ENCODE measurements at regions not wholly inside any gene's neighbourhood (a gene's known extent, or its start where the extent isn't known, plus 50 kb on each side); places are given as distances from the start of the nearest gene placed in this dataset.

DNA sequence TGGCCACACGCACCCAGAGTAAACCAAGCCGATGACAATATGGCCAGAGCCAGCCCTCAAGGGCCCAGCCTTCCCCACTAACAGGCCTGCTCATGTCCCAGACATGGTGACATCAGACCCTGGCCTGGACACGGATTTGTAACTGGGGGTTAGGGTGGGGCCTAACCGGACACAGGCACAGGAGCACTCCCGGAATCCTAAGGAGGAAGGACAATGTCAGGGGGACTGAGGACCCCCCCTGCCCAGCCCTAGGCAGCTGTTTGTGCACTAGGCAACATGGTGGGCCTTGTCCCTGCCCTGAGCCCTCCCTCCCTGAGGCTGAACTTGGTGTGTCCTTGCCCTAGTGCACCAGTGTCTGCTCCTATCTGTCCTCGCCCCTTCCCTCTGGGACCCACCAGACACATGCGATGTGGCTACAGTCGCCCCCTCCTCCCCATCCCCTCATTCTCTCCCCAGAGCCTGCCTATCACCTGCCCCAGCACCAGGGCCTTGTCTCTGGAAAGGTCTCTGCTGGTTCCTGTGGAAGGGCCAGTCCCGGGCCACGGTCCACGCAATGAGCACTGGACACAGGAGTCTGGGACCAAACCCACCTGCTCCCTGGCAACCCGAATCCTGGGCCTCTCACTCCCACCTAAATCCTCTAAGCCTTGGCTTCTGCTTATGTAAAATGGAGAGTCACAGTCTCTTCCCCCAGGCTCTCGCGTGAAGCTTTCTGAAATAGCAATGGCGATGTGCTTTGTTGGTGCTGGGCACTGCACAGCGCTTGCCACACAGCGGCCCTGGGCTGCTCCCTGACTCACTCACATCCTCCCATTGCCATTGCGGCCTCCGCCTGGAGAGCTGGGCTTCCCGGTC, 76.5 kb upstream of the RAB6C start (continued):
- TF ChIP-seq, protein P1, sequence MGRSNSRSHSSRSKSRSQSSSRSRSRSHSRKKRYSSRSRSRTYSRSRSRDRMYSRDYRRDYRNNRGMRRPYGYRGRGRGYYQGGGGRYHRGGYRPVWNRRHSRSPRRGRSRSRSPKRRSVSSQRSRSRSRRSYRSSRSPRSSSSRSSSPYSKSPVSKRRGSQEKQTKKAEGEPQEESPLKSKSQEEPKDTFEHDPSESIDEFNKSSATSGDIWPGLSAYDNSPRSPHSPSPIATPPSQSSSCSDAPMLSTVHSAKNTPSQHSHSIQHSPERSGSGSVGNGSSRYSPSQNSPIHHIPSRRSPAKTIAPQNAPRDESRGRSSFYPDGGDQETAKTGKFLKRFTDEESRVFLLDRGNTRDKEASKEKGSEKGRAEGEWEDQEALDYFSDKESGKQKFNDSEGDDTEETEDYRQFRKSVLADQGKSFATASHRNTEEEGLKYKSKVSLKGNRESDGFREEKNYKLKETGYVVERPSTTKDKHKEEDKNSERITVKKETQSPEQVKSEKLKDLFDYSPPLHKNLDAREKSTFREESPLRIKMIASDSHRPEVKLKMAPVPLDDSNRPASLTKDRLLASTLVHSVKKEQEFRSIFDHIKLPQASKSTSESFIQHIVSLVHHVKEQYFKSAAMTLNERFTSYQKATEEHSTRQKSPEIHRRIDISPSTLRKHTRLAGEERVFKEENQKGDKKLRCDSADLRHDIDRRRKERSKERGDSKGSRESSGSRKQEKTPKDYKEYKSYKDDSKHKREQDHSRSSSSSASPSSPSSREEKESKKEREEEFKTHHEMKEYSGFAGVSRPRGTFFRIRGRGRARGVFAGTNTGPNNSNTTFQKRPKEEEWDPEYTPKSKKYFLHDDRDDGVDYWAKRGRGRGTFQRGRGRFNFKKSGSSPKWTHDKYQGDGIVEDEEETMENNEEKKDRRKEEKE (IDR thresholded peaks at IDR 0.05; ENCODE audit: borderline replicate concordance in 1 of 2, control insufficient read depth in 1 of 2, low read depth in 2 of 2, low read length in 1 of 2): no peak
- TF ChIP-seq, protein P2, sequence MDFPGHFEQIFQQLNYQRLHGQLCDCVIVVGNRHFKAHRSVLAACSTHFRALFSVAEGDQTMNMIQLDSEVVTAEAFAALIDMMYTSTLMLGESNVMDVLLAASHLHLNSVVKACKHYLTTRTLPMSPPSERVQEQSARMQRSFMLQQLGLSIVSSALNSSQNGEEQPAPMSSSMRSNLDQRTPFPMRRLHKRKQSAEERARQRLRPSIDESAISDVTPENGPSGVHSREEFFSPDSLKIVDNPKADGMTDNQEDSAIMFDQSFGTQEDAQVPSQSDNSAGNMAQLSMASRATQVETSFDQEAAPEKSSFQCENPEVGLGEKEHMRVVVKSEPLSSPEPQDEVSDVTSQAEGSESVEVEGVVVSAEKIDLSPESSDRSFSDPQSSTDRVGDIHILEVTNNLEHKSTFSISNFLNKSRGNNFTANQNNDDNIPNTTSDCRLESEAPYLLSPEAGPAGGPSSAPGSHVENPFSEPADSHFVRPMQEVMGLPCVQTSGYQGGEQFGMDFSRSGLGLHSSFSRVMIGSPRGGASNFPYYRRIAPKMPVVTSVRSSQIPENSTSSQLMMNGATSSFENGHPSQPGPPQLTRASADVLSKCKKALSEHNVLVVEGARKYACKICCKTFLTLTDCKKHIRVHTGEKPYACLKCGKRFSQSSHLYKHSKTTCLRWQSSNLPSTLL (IDR thresholded peaks at IDR 0.05): no peak
